GM12878 (cell line): ENCODE measurements at regions not wholly inside any gene's neighbourhood (a gene's known extent, or its start where the extent isn't known, plus 50 kb on each side); places are given as distances from the start of the nearest gene placed in this dataset.

Experiments
- ATAC-seq: fragments of 200-7000 bp; cut with Tn5 transposase; 3 replicates; pipeline ENCODE4 v1.9.1; 2020; ENCODE audit warnings: mild to moderate bottlenecking, moderate library complexity
- BruUV-seq: library from RNA; stranded (reverse); fragments of 400-500 nt; replicated peaks from 2 replicates; lab custom pipeline; 2021; lab: Mats Ljungman, UMichigan
- CTCF ChIA-PET: fragments of 300-600 bp; sonication (Branson Sonifier 250); formaldehyde crosslinking; extraction: SDS; loops from one replicate; lab custom pipeline; 2021; ENCODE audit warnings: inconsistent platforms; lab: Yijun Ruan, JAX
- POLR2A ChIA-PET: fragments of 350-600 bp; formaldehyde crosslinking; extraction: SDS; loops from one replicate; lab custom pipeline; 2021; ENCODE audit warnings: inconsistent platforms; lab: Charles Lee
- RAD21 ChIA-PET: fragments of 300-600 bp; sonication (Branson Sonifier 250); formaldehyde crosslinking; loops from one replicate; lab custom pipeline; 2023; ENCODE audit warnings: antibody characterized with exemption; ENCODE audit not compliant: unreplicated experiment; lab: Charles Lee
- SMC1A ChIA-PET: fragments of 300-600 bp; sonication (Branson Sonifier 250); formaldehyde crosslinking; loops from one replicate; lab custom pipeline; 2023; ENCODE audit not compliant: unreplicated experiment, uncharacterized antibody; lab: Charles Lee
- DNase-seq: peaks from one replicate; pipeline ENCODE4 v3.0.0-alpha.2; 2011; ENCODE audit warnings: low read depth, low spot score
- FAIRE-seq: peaks from 3 replicates; lab custom pipeline; 2011; peaks lifted over from hg19 to GRCh38; lab: Jason Lieb, UNC
- H2AFZ ChIP-seq: 2 replicates; pipeline ENCODE4 v1.6.0; 2011; ENCODE audit warnings: low read depth, low read length, control low read depth; ENCODE audit not compliant: control insufficient read depth
- H3K27ac ChIP-seq: 2 replicates; pipeline ENCODE4 v1.5.1; 2011; ENCODE audit warnings: control low read depth; ENCODE audit not compliant: control insufficient read depth, insufficient read depth
- H3K27me3 ChIP-seq, 2 experiments: replicated peaks in 1 of 2; 2 replicates each; pipeline versions ENCODE4 v1.6.0 to v1.6.1; 2011; ENCODE audit warnings: low read length in 1 of 2; ENCODE audit not compliant: control insufficient read depth in 2 of 2, insufficient read depth in 2 of 2
- H3K36me3 ChIP-seq, 2 experiments: 2 replicates each; pipeline ENCODE4 v1.5.1; 2011; ENCODE audit warnings: low read length in 1 of 2; ENCODE audit not compliant: control insufficient read depth in 2 of 2, insufficient read depth in 2 of 2
- H3K4me1 ChIP-seq: 2 replicates; pipeline ENCODE4 v1.6.1; 2011; ENCODE audit warnings: mild to moderate bottlenecking, low read length, moderate library complexity, mixed read lengths; ENCODE audit not compliant: control insufficient read depth, insufficient read depth
- H3K4me2 ChIP-seq: 2 replicates; pipeline ENCODE4 v1.6.0; 2011; ENCODE audit warnings: control low read depth; ENCODE audit not compliant: control insufficient read depth, insufficient read depth
- H3K4me3 ChIP-seq: fragments of 200-600 bp; sonication (generic); 2 replicates; pipeline ENCODE4 v1.5.1; 2016
- H3K79me2 ChIP-seq: 2 replicates; pipeline ENCODE4 v1.6.0; 2011; ENCODE audit warnings: low read length; ENCODE audit not compliant: control insufficient read depth, insufficient read depth
- H3K9ac ChIP-seq: 2 replicates; pipeline ENCODE4 v1.8.0; 2011; ENCODE audit warnings: low read length, control low read depth, mixed read lengths; ENCODE audit not compliant: control insufficient read depth, insufficient read depth
- H3K9me3 ChIP-seq: replicated peaks from 3 replicates; pipeline ENCODE4 v1.5.1; 2011; ENCODE audit warnings: mild to moderate bottlenecking, low read length; ENCODE audit not compliant: control insufficient read depth, insufficient read depth
- H4K20me1 ChIP-seq: 2 replicates; pipeline ENCODE4 v1.6.0; 2011; ENCODE audit not compliant: control insufficient read depth, insufficient read depth
- BACH1 ChIP-seq: fragments of 450-650 bp; IDR thresholded peaks from 2 replicates; pipeline ENCODE4 v1.6.1; 2017; ENCODE audit warnings: mild to moderate bottlenecking, borderline replicate concordance
- CUX1 ChIP-seq: IDR thresholded peaks from 2 replicates; pipeline ENCODE4 v1.6.1; 2012; ENCODE audit warnings: improper control_type of control experiment, low read depth, low read length; ENCODE audit not compliant: insufficient replicate concordance
- EZH2 ChIP-seq: IDR thresholded peaks from 2 replicates; pipeline ENCODE4 v1.6.1; 2012; ENCODE audit warnings: low read depth, mild to moderate bottlenecking, control low read depth, inconsistent platforms, low read length, borderline replicate concordance; ENCODE audit not compliant: control insufficient read depth
- FOS ChIP-seq: IDR thresholded peaks from 3 replicates; pipeline ENCODE4 v1.6.1; 2011; ENCODE audit warnings: borderline replicate concordance; ENCODE audit not compliant: insufficient read length; ENCODE audit errors: extremely low read depth
- HDAC6 ChIP-seq: fragments of 200-600 bp; sonication (generic); IDR thresholded peaks from one replicate; pipeline ENCODE4 v1.8.0; 2017; ENCODE audit warnings: antibody characterized with exemption; ENCODE audit not compliant: unreplicated experiment
- JUNB ChIP-seq: IDR thresholded peaks from 2 replicates; pipeline ENCODE4 v1.6.1; 2016; ENCODE audit warnings: antibody characterized with exemption, mild to moderate bottlenecking
- JUND ChIP-seq: IDR thresholded peaks from 2 replicates; pipeline ENCODE4 v1.6.1; 2012; ENCODE audit warnings: low read depth, mild to moderate bottlenecking, low read length, improper control_type of control experiment, moderate library complexity
- KLF5 ChIP-seq: fragments of 450-650 bp; IDR thresholded peaks from 2 replicates; pipeline ENCODE4 v1.6.1; 2014; ENCODE audit warnings: mild to moderate bottlenecking; ENCODE audit not compliant: partially characterized antibody
- NFYA ChIP-seq: IDR thresholded peaks from 2 replicates; pipeline ENCODE4 v1.6.1; 2011; ENCODE audit warnings: low read depth, mild to moderate bottlenecking, low read length, improper control_type of control experiment, borderline replicate concordance
- PRDM15 ChIP-seq: fragments of 450-650 bp; formaldehyde crosslinking; IDR thresholded peaks from 2 replicates; pipeline ENCODE4 v1.4.0; 2020; ENCODE audit warnings: mild to moderate bottlenecking, moderate library complexity
- RELB ChIP-seq: fragments of 450-650 bp; IDR thresholded peaks from 2 replicates; pipeline ENCODE4 v1.6.1; 2017; ENCODE audit warnings: low read depth, mild to moderate bottlenecking, moderate library complexity
- RFX5 ChIP-seq: IDR thresholded peaks from 2 replicates; pipeline ENCODE4 v1.6.1; 2011; ENCODE audit warnings: low read depth, low read length, improper control_type of control experiment
- SUZ12 ChIP-seq: fragments of 200-600 bp; sonication (generic); IDR thresholded peaks from one replicate; pipeline ENCODE4 v1.6.1; 2018; ENCODE audit warnings: antibody characterized with exemption, mild to moderate bottlenecking; ENCODE audit not compliant: unreplicated experiment
- ZNF384 ChIP-seq: IDR thresholded peaks from 2 replicates; pipeline ENCODE4 v1.6.1; 2012; ENCODE audit warnings: low read depth, mild to moderate bottlenecking, low read length, improper control_type of control experiment, borderline replicate concordance
- ZZZ3 ChIP-seq: IDR thresholded peaks from 2 replicates; pipeline ENCODE4 v1.6.1; 2011; ENCODE audit warnings: low read depth; ENCODE audit not compliant: control insufficient read depth, insufficient read length
- WGBS: methylation state at CpG from one replicate; pipeline ENCODE4 v1.1.6; 2016; ENCODE audit warnings: low lambda C conversion rate; ENCODE audit not compliant: insufficient replicate concordance, insufficient coverage; ENCODE audit errors: missing lambda C conversion rate; 5-methylcytosine and 5-hydroxymethylcytosine counted together
- in situ Hi-C: fragments of 300-500 bp; cut with MboI; formaldehyde crosslinking; loops from 9 replicates; pipeline ENCODE4 v1.14.3; 2018; ENCODE audit warnings: mixed read lengths
- intact Hi-C: fragments of 100-400 bp; cut with micrococcal nuclease; formaldehyde crosslinking; loops from one replicate; pipeline ENCODE4 v1.14.2; 2022; ENCODE audit not compliant: unreplicated experiment

GRCh38 chr2:150247481-150247880 lies 240.0 kb downstream of the RND3 start:
- Histone ChIP-seq H3K4me2 (no peak overlapping the region), H3K4me1 (no peaks in the 10 kb centered on the region), H4K20me1 (no peaks in the 10 kb centered on the region), H2AFZ (no peak overlapping the region), H3K79me2 (no peaks in the 10 kb centered on the region), H3K4me3 (no peak overlapping the region), H3K36me3 (no peaks in the 10 kb centered on the region), H3K9ac (no peak overlapping the region), H3K27ac (no peak overlapping the region), H3K9me3 (no peaks in the 10 kb centered on the region), H3K27me3 (no peaks in the 10 kb centered on the region)
- intact Hi-C loops = no loop called here
- ChIA-PET RAD21 (no interaction called here), CTCF (no interaction called here), POLR2A (no interaction called here), SMC1A (no interaction called here)
- in situ Hi-C loops = no loop called here
- DNase-seq (no peak), FAIRE-seq (no peak), ATAC-seq (no peak)
- no TSS peak for BruUV-seq
- WGBS = 30% methylated on average over 1 of the region's 1 CpG
- no peak for TF ChIP-seq PRDM15 (CRISPR knock-in tag)
- TF ChIP-seq NFYA = no peak
- TF ChIP-seq ZNF384 = no peak
- no peak for TF ChIP-seq RFX5
- TF ChIP-seq ZZZ3 = no peak
- TF ChIP-seq HDAC6 = no peak
- TF ChIP-seq RELB = no peak
- TF ChIP-seq CUX1 = no peak
- TF ChIP-seq EZH2 = no peak
- TF ChIP-seq SUZ12 = no peak
- TF ChIP-seq BACH1 = no peak
- no peak for TF ChIP-seq JUND
- TF ChIP-seq JUNB = no peak
- TF ChIP-seq FOS = no peak
- no peak for TF ChIP-seq KLF5
